CD8-positive, alpha-beta memory T cell (primary cell): ENCODE measurements at regions not wholly inside any gene's neighbourhood (a gene's known extent, or its start where the extent isn't known, plus 50 kb on each side); places are given as distances from the start of the nearest gene placed in this dataset.
"Not testable (repeated sequence)": the region's sequence is repeated elsewhere in the genome, so short reads cannot be mapped to it uniquely, and the experiment has no call there.

Experiments
- CTCF ChIA-PET: fragments of 350-600 bp; sonication (Branson Sonifier 250); formaldehyde crosslinking; loops from one replicate; lab custom pipeline; 2021; ENCODE audit warnings: antibody characterized with exemption; lab: Charles Lee
- POLR2A ChIA-PET: fragments of 350-600 bp; sonication (Branson Sonifier 250); formaldehyde crosslinking; loops from one replicate; lab custom pipeline; 2021; ENCODE audit warnings: antibody characterized with exemption; lab: Charles Lee
- DNase-seq, 5 donors: peaks; one replicate each; pipeline versions ENCODE4 v3.0.0 to v3.0.0-alpha.2; 2020 to 2022; ENCODE audit warnings: mixed read lengths in 1 of 5
- H3K27ac ChIP-seq: one replicate; pipeline ENCODE4 v1.7.0; 2013; ENCODE audit warnings: low read depth, mild to moderate bottlenecking, low read length, moderate library complexity
- H3K27me3 ChIP-seq: 2 replicates; pipeline ENCODE4 v1.7.0; 2013; ENCODE audit warnings: low read length, mild to moderate bottlenecking; ENCODE audit not compliant: insufficient read depth, poor library complexity, severe bottlenecking
- H3K36me3 ChIP-seq: 2 replicates; pipeline ENCODE4 v1.7.0; 2013; ENCODE audit warnings: mild to moderate bottlenecking, low read length, moderate library complexity; ENCODE audit not compliant: insufficient read depth
- H3K4me1 ChIP-seq: 2 replicates; pipeline ENCODE4 v1.7.0; 2013; ENCODE audit warnings: mild to moderate bottlenecking, low read length, moderate library complexity; ENCODE audit not compliant: insufficient read depth
- H3K4me3 ChIP-seq: 2 replicates; pipeline ENCODE4 v1.7.0; 2013; ENCODE audit warnings: mild to moderate bottlenecking, low read length
- H3K9me3 ChIP-seq: 2 replicates; pipeline ENCODE4 v1.7.0; 2013; ENCODE audit warnings: mild to moderate bottlenecking, low read length
- H3K27ac Mint-ChIP-seq, 8 donors: one replicate each; pipeline ENCODE4 v1.8.0; 2020 to 2021; ENCODE audit warnings: mixed read lengths in 8 of 8, mild to moderate bottlenecking in 6 of 8, inconsistent platforms in 3 of 8, moderate library complexity in 3 of 8
- H3K27me3 Mint-ChIP-seq, 2 donors: one replicate each; pipeline ENCODE4 v1.8.0; 2020 to 2021; ENCODE audit warnings: mixed read lengths in 2 of 2, mild to moderate bottlenecking in 1 of 2, moderate library complexity in 1 of 2
- H3K36me3 Mint-ChIP-seq, 3 donors: one replicate each; pipeline ENCODE4 v1.8.0; 2020 to 2021; ENCODE audit warnings: mixed read lengths in 3 of 3, inconsistent platforms in 1 of 3, mild to moderate bottlenecking in 1 of 3
- H3K4me1 Mint-ChIP-seq, 3 donors: one replicate each; pipeline ENCODE4 v1.8.0; 2020 to 2021; ENCODE audit warnings: mixed read lengths in 3 of 3, inconsistent platforms in 1 of 3, mild to moderate bottlenecking in 1 of 3
- H3K4me3 Mint-ChIP-seq, 7 donors: one replicate each; pipeline ENCODE4 v1.8.0; 2020 to 2021; ENCODE audit warnings: mixed read lengths in 7 of 7, mild to moderate bottlenecking in 6 of 7, moderate library complexity in 4 of 7, inconsistent platforms in 2 of 7
- H3K9me3 Mint-ChIP-seq, 5 donors: one replicate each; pipeline ENCODE4 v1.8.0; 2020 to 2022; ENCODE audit warnings: mixed read lengths in 5 of 5, mild to moderate bottlenecking in 3 of 5, moderate library complexity in 2 of 5, inconsistent platforms in 1 of 5

GRCh38 chr12:94916663-94917062 is 86.8 kb downstream of the NDUFA12 start:
- Mint-ChIP-seq H3K27ac (no peak overlapping the region), H3K27me3 (no peaks in the 10 kb centered on the region), H3K4me1 (no peaks in the 10 kb centered on the region), H3K36me3 (no peaks in the 10 kb centered on the region), H3K9me3 (peaks cover 0 to 4% (median 0%) of the 10 kb centered on the region in 5 donors), H3K4me3 (no peak overlapping the region)
- POLR2A ChIA-PET = no interaction called here
- Histone ChIP-seq H3K4me3 (no peak overlapping the region), H3K27me3 (no peaks in the 10 kb centered on the region), H3K27ac (no peak overlapping the region), H3K4me1 (no peaks in the 10 kb centered on the region), H3K36me3 (no peaks in the 10 kb centered on the region), H3K9me3 (no peaks in the 10 kb centered on the region)
- CTCF ChIA-PET = no interaction called here
- DNase-seq = no peak

DNA sequence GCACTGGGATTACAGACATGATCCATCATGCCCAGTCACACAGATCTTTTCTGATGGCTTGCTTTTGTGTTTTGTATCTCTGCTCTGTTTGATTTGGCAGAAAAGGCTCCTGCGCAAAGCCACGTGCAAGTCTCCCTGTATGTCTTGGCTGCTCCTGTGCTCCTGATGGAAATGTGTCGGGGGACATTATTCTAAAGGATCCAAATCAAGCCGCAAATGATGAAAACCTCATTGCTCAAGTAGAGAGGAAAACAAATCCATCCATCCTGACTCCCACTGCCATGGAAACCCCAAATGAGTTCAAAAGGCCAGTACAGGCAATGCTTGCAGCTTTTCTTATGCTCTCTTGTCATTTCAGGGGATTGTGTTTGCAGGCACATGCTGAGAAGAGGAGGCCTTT is 93.8 kb downstream of the NDUFA12 start:
- Mint-ChIP-seq H3K36me3 (peaks cover 0 to 10% (median 0%) of the 10 kb centered on the region in 3 donors), H3K4me1 (no peaks in the 10 kb centered on the region), H3K4me3 (no peak overlapping the region), H3K9me3 (peaks cover 0 to 10% (median 5%) of the 10 kb centered on the region in 5 donors), H3K27me3 (peaks cover 6 to 19% of the 10 kb centered on the region in 2 donors), H3K27ac (no peak overlapping the region)
- Histone ChIP-seq H3K27me3 (no peaks in the 10 kb centered on the region), H3K4me1 (no peaks in the 10 kb centered on the region), H3K27ac (no peak overlapping the region), H3K9me3 (no peaks in the 10 kb centered on the region), H3K4me3 (no peak overlapping the region), H3K36me3 (no peaks in the 10 kb centered on the region)
- no peak for DNase-seq
- ChIA-PET CTCF (no interaction called here), POLR2A (no interaction called here)

DNA sequence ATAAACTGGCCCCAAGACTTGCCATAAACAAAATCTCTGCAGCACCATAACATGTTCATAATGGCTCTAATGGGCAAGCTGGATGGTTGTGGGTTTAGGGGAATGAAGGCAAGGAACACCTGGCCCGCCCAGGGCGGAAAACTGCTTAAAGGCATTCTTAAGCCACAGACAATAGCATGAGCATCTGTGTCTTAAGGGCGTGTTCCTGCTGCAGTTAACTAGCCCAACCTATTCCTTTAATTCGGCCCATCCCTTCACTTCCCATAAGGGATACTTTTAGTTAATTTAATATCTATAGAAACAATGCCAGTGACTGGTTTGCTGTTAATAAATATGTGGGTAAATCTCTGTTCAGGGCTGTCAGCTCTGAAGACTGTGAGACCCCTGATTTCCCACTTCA is 97.7 kb downstream of the NDUFA12 start:
- H3K4me3 Mint-ChIP-seq, CTCF ChIA-PET, H3K9me3 Mint-ChIP-seq, H3K27me3 ChIP-seq, H3K4me3 ChIP-seq, POLR2A ChIA-PET, H3K9me3 ChIP-seq, H3K36me3 ChIP-seq, H3K4me1 ChIP-seq, DNase-seq, H3K27ac ChIP-seq, H3K27ac Mint-ChIP-seq, H3K4me1 Mint-ChIP-seq: not testable (repeated sequence)
- peaks cover 0 to 10% (median 0%) of the 10 kb centered on the region in 3 donors for H3K36me3 Mint-ChIP-seq
- peaks cover 6 to 19% of the 10 kb centered on the region in 2 donors for H3K27me3 Mint-ChIP-seq

DNA sequence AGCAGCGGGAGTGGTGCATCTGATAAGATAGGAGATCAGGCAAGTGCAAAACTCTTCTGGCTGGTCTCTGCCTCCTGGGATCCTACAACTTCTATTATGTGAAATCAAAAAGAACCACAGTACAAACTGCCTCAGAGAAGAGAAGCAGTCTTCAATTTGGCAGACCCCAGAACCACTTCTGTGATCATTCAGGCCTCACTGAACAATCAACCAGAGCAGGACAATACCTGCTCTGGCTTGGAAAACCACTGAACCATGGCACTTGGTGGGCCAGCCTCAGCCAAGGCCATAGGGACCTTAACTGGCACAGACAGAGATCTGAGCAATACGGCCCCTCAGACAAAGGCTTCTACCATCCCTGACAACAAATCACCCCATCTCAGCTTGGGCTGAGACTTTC is 103.0 kb downstream of the NDUFA12 start:
- H3K36me3 Mint-ChIP-seq = no peaks in the 10 kb centered on the region
- Histone ChIP-seq H3K27ac (no peak overlapping the region), H3K27me3 (no peaks in the 10 kb centered on the region), H3K4me3 (no peak overlapping the region), H3K36me3 (no peaks in the 10 kb centered on the region), H3K4me1 (no peaks in the 10 kb centered on the region), H3K9me3 (no peaks in the 10 kb centered on the region)
- no peaks in the 10 kb centered on the region for H3K4me1 Mint-ChIP-seq
- H3K4me3 Mint-ChIP-seq = no peak overlapping the region
- H3K27me3 Mint-ChIP-seq = peaks cover under 1 to 6% of the 10 kb centered on the region in 2 donors
- DNase-seq = no peak
- POLR2A ChIA-PET = no interaction called here
- no peak overlapping the region for H3K27ac Mint-ChIP-seq
- CTCF ChIA-PET = no interaction called here
- H3K9me3 Mint-ChIP-seq = peaks cover 0 to 4% (median 3%) of the 10 kb centered on the region in 5 donors

GRCh38 chr12:94898388-94898787 is 105.1 kb downstream of the NDUFA12 start:
- H3K4me1 ChIP-seq = no peaks in the 10 kb centered on the region
- Mint-ChIP-seq H3K4me1 (no peaks in the 10 kb centered on the region), H3K9me3 (no peaks in the 10 kb centered on the region), H3K36me3 (no peaks in the 10 kb centered on the region), H3K27ac (no peak overlapping the region), H3K4me3 (no peak overlapping the region), H3K27me3 (peaks cover 0 to 4% of the 10 kb centered on the region in 2 donors)
- POLR2A ChIA-PET = no interaction called here
- no peak overlapping the region for H3K4me3 ChIP-seq
- DNase-seq = no peak
- CTCF ChIA-PET = no interaction called here
- H3K27ac ChIP-seq = no peak overlapping the region
- no peaks in the 10 kb centered on the region for H3K27me3 ChIP-seq
- no peaks in the 10 kb centered on the region for H3K36me3 ChIP-seq
- no peaks in the 10 kb centered on the region for H3K9me3 ChIP-seq

GRCh38 chr12:94892544-94893267 is 110.8 kb downstream of the NDUFA12 start:
- H3K9me3 ChIP-seq = no peaks in the 10 kb centered on the region
- DNase-seq = no peak
- Mint-ChIP-seq H3K36me3 (no peaks in the 10 kb centered on the region), H3K4me3 (no peak overlapping the region), H3K27me3 (peaks cover 5 to 14% of the 10 kb centered on the region in 2 donors), H3K4me1 (no peaks in the 10 kb centered on the region), H3K9me3 (no peaks in the 10 kb centered on the region), H3K27ac (no peak overlapping the region)
- H3K27ac ChIP-seq = no peak overlapping the region
- no peaks in the 10 kb centered on the region for H3K36me3 ChIP-seq
- ChIA-PET POLR2A (no interaction called here), CTCF (no interaction called here)
- no peaks in the 10 kb centered on the region for H3K4me1 ChIP-seq
- no peak overlapping the region for H3K4me3 ChIP-seq
- H3K27me3 ChIP-seq = no peaks in the 10 kb centered on the region

DNA sequence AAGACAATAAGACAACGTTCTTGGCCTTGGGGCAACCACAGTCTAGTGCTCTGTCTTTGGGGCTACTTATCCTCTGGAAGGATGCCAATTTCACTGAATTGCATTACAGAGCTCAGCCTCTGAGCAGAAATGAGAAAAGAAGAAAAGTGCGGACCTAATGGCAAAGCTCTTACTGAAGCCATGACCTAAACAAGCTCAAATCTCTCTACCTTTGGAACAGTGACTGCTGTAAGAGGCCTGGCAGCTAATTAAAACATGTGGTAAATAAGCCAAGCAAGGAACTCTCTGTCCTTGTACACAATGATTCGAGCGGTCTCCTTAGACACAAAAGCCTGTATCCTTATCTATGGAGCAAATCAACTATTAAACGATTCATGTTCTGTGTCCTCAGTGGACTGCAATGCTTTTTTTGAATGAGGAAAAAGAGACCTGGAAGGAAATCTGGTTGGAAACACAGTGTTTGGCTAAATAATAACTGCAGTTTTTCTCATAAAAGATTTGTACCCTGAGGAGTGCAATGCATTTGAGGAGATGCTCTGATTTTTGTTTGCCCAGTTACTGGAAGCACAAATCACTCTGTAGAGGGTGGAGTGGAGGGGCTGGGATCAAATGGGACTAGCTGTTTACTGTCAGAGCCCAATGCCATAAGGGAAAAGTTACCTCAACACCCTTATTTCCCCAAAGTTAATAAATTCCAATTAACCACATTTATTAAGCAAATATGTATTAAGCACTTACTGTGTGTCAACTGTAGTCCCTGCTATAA is 113.9 kb downstream of the NDUFA12 start:
- Histone ChIP-seq H3K9me3 (no peaks in the 10 kb centered on the region), H3K4me3 (no peak overlapping the region), H3K36me3 (no peaks in the 10 kb centered on the region), H3K27ac (no peak overlapping the region), H3K27me3 (no peaks in the 10 kb centered on the region), H3K4me1 (no peaks in the 10 kb centered on the region)
- ChIA-PET CTCF (no interaction called here), POLR2A (no interaction called here)
- H3K36me3 Mint-ChIP-seq = no peaks in the 10 kb centered on the region
- DNase-seq = no peak
- no peak overlapping the region for H3K4me3 Mint-ChIP-seq
- no peaks in the 10 kb centered on the region for H3K9me3 Mint-ChIP-seq
- H3K4me1 Mint-ChIP-seq = no peaks in the 10 kb centered on the region
- peaks cover 5 to 14% of the 10 kb centered on the region in 2 donors for H3K27me3 Mint-ChIP-seq
- H3K27ac Mint-ChIP-seq = no peak overlapping the region

DNA sequence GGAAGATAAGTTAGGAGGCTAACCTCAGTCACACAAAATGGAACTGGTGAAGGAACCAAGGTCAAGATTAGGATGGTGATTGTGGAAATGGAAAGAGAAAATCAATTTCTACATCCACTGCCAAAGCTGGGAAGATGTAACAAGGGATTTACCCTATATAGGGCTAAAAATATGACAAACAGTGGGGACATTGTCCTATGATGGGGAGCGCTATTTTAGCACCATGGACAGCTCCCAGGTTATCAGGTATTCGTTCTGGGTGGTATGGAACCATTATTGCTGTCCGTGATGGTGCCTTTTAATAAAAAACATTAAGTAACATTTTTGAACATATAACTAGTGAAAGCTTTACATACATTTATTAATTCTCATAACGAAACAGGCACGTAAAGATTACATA is 124.0 kb downstream of the NDUFA12 start:
- peaks cover 38 to 61% of the 10 kb centered on the region in 2 donors for H3K27me3 Mint-ChIP-seq
- Histone ChIP-seq H3K27me3 (peaks cover 13% of the 10 kb centered on the region), H3K27ac (no peak overlapping the region), H3K4me3 (no peak overlapping the region), H3K36me3 (no peaks in the 10 kb centered on the region), H3K9me3 (no peaks in the 10 kb centered on the region), H3K4me1 (no peaks in the 10 kb centered on the region)
- DNase-seq = no peak
- peaks cover 0 to 2% (median 0%) of the 10 kb centered on the region in 5 donors for H3K9me3 Mint-ChIP-seq
- ChIA-PET CTCF (no interaction called here), POLR2A (no interaction called here)
- no peaks in the 10 kb centered on the region for H3K36me3 Mint-ChIP-seq
- no peak overlapping the region for H3K27ac Mint-ChIP-seq
- no peak overlapping the region for H3K4me3 Mint-ChIP-seq
- peaks cover 7 to 12% (median 7%) of the 10 kb centered on the region in 3 donors for H3K4me1 Mint-ChIP-seq
